ENCODE measurements at regions not wholly inside any gene's neighbourhood (a gene's known extent, or its start where the extent isn't known, plus 50 kb on each side); places are given as distances from the start of the nearest gene placed in this dataset.

DNA sequence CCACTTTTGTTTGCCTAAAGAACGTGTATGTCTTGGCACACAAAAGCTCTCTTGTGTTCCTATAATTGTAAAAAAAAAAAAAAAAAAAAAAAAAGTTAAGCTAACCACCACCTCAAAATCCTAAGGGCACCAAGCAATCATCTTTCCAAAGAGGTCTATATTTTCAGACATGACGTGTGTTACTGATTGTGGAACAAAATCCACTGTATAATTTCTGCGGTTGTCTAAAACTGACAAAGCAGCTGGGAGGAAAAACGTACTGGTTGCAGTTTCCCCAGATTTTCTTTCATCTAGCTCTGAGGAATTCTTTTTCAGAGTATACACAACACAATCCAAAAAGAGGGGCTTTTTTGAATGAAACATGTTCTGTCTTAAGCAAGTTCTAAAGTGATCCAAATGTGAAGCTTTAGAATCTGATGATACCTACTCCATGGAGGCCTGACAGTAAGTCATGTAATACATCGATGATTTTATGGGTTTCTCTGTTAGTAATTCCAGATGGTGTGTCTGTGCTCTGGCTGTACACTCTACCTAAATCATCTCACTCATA, 375.6 kb upstream of the NUDT12 start:
- TF ChIP-seq SRF (IDR thresholded peaks at IDR 0.05; ENCODE audit: low read depth), result no peak
- TF ChIP-seq, protein P1, sequence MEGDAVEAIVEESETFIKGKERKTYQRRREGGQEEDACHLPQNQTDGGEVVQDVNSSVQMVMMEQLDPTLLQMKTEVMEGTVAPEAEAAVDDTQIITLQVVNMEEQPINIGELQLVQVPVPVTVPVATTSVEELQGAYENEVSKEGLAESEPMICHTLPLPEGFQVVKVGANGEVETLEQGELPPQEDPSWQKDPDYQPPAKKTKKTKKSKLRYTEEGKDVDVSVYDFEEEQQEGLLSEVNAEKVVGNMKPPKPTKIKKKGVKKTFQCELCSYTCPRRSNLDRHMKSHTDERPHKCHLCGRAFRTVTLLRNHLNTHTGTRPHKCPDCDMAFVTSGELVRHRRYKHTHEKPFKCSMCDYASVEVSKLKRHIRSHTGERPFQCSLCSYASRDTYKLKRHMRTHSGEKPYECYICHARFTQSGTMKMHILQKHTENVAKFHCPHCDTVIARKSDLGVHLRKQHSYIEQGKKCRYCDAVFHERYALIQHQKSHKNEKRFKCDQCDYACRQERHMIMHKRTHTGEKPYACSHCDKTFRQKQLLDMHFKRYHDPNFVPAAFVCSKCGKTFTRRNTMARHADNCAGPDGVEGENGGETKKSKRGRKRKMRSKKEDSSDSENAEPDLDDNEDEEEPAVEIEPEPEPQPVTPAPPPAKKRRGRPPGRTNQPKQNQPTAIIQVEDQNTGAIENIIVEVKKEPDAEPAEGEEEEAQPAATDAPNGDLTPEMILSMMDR (IDR thresholded peaks at IDR 0.05 in 2 of 3, conservative IDR thresholded peaks at IDR 0.05 in 1 of 3; ENCODE audit: borderline replicate concordance in 1 of 3, insufficient read depth in 1 of 3, low read depth in 2 of 3, low read length in 2 of 3), result no peak
- TF ChIP-seq EZH2 (IDR thresholded peaks at IDR 0.05), result no peak
- TF ChIP-seq POLR2AphosphoS5 (IDR thresholded peaks at IDR 0.05; ENCODE audit: low read depth, low read length), result no peak
- no peak for TF ChIP-seq ZFX (IDR thresholded peaks at IDR 0.05)
- no peak for TF ChIP-seq RAD21 (IDR thresholded peaks at IDR 0.05; ENCODE audit: low read depth)
- no peak for TF ChIP-seq JUND (IDR thresholded peaks at IDR 0.05)
- no peak for TF ChIP-seq SIN3A (IDR thresholded peaks at IDR 0.05; ENCODE audit: low read depth)
- TF ChIP-seq ZNF274 (IDR thresholded peaks at IDR 0.05; ENCODE audit: low read depth, low read length), result no peak
- TF ChIP-seq, protein P2, sequence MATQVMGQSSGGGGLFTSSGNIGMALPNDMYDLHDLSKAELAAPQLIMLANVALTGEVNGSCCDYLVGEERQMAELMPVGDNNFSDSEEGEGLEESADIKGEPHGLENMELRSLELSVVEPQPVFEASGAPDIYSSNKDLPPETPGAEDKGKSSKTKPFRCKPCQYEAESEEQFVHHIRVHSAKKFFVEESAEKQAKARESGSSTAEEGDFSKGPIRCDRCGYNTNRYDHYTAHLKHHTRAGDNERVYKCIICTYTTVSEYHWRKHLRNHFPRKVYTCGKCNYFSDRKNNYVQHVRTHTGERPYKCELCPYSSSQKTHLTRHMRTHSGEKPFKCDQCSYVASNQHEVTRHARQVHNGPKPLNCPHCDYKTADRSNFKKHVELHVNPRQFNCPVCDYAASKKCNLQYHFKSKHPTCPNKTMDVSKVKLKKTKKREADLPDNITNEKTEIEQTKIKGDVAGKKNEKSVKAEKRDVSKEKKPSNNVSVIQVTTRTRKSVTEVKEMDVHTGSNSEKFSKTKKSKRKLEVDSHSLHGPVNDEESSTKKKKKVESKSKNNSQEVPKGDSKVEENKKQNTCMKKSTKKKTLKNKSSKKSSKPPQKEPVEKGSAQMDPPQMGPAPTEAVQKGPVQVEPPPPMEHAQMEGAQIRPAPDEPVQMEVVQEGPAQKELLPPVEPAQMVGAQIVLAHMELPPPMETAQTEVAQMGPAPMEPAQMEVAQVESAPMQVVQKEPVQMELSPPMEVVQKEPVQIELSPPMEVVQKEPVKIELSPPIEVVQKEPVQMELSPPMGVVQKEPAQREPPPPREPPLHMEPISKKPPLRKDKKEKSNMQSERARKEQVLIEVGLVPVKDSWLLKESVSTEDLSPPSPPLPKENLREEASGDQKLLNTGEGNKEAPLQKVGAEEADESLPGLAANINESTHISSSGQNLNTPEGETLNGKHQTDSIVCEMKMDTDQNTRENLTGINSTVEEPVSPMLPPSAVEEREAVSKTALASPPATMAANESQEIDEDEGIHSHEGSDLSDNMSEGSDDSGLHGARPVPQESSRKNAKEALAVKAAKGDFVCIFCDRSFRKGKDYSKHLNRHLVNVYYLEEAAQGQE (IDR thresholded peaks at IDR 0.05; ENCODE audit: low read depth), result no peak
- TF ChIP-seq TCF7L2 (IDR thresholded peaks at IDR 0.05; ENCODE audit: borderline replicate concordance, extremely low read depth, insufficient read depth, insufficient read length), result no peak

All from HCT116 (cell line).